Effector memory CD8-positive, alpha-beta T cell (primary cell): ENCODE measurements at regions not wholly inside any gene's neighbourhood (a gene's known extent, or its start where the extent isn't known, plus 50 kb on each side); places are given as distances from the start of the nearest gene placed in this dataset.

Source experiments
- ATAC-seq: fragments of 150-1000 bp; cut with Tn5 transposase; replicated peaks from 2 replicates; pipeline ENCODE4 v1.10.0; 2021; ENCODE audit warnings: mild to moderate bottlenecking, moderate library complexity
- DNase-seq, 3 experiments: peaks; one replicate each; pipeline ENCODE4 v3.0.0; 2021
- H3K27ac Mint-ChIP-seq, 2 donors: one replicate each; pipeline ENCODE4 v1.8.0; 2022; ENCODE audit warnings: mild to moderate bottlenecking in 2 of 2, mixed read lengths in 2 of 2, moderate library complexity in 2 of 2
- H3K27me3 Mint-ChIP-seq, 2 donors: one replicate each; pipeline ENCODE4 v1.8.0; 2022; ENCODE audit warnings: mixed read lengths in 2 of 2
- H3K36me3 Mint-ChIP-seq: one replicate; pipeline ENCODE4 v1.8.0; 2022; ENCODE audit warnings: mild to moderate bottlenecking, moderate library complexity, mixed read lengths; ENCODE audit not compliant: insufficient read depth
- H3K4me1 Mint-ChIP-seq, 2 donors: one replicate each; pipeline ENCODE4 v1.8.0; 2022; ENCODE audit warnings: low read depth in 2 of 2, mixed read lengths in 2 of 2
- H3K4me3 Mint-ChIP-seq, 2 donors: one replicate each; pipeline ENCODE4 v1.8.0; 2022; ENCODE audit warnings: mild to moderate bottlenecking in 2 of 2, mixed read lengths in 2 of 2, moderate library complexity in 2 of 2
- H3K9me3 Mint-ChIP-seq, 2 donors: one replicate each; pipeline ENCODE4 v1.8.0; 2022; ENCODE audit warnings: mixed read lengths in 2 of 2

- ATAC-seq (peak; percentile 60), DNase-seq (no peak)
- Mint-ChIP-seq H3K27me3 (no peaks in the 10 kb centered on the region), H3K4me3 (peak overlapping the region; percentile 57 to 76), H3K4me1 (peaks cover 22 to 41% of the 10 kb centered on the region in 2 donors), H3K36me3 (peaks cover 11% of the 10 kb centered on the region), H3K9me3 (peaks cover 2 to 6% of the 10 kb centered on the region in 2 donors), H3K27ac (peak overlapping the region; percentile 89 to 90)
Measured at GRCh38 chr2:181131584-181131983, 151.2 kb downstream of the UBE2E3 start.

DNA sequence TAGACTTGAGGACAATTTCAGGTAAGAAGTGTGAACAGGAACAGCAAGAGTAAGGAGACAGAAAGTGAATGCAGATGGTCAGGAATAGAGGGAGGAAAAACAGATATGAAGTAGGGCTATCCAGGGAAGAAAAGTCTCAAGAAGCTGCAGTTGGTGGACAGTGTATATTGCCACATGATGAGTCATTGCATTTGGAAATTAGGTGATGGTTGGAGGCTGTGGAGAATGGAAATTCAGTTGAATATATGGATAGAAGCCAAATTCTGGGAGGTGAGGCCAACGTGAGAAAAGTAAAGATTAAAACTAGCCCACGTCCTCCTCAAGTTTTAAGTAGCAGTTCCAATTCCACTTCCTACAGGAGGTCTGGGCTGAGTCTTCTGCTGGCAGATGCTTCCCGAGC, 158.4 kb downstream of the UBE2E3 start:
- no peak for DNase-seq
- H3K36me3 Mint-ChIP-seq = peaks cover 3% of the 10 kb centered on the region
- no peaks in the 10 kb centered on the region for H3K9me3 Mint-ChIP-seq
- H3K4me1 Mint-ChIP-seq = peaks cover 32 to 53% of the 10 kb centered on the region in 2 donors
- H3K27me3 Mint-ChIP-seq = no peaks in the 10 kb centered on the region
- H3K4me3 Mint-ChIP-seq = peak overlapping the region in 1 of 2 donors; percentile 55
- peak overlapping the region in 1 of 2 donors; percentile 94 for H3K27ac Mint-ChIP-seq
- ATAC-seq = no peak

DNA sequence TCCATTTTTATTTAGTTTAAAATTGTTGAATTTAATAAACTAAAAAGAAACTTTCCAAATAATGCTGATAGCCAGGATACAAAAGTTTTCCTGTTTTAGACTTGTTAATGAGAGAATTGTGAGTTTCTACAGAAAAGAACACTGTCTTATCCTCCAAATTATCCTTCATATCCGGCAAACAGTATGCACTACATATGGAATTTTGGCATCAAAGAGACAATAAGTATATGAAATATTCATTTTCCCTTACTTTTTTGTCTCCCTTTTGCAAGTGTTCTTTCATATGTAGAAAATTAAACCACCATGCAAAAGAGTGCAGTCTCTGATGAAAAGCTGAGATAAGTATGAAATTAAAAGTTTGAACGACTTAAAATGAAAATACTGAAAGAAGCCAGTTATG, 159.4 kb downstream of the UBE2E3 start:
- peak overlapping the region in 1 of 2 donors; percentile 94 for H3K27ac Mint-ChIP-seq
- DNase-seq = no peak

GRCh38 chr2:181140414-181140813, 160.0 kb downstream of the UBE2E3 start:
- Mint-ChIP-seq H3K36me3 (no peaks in the 10 kb centered on the region), H3K27ac (peak overlapping the region; percentile 91 to 94), H3K27me3 (no peaks in the 10 kb centered on the region), H3K4me1 (peaks cover 35 to 65% of the 10 kb centered on the region in 2 donors), H3K4me3 (peak overlapping the region; percentile 75 to 76), H3K9me3 (no peaks in the 10 kb centered on the region)
- ATAC-seq (peak; percentile 37), DNase-seq (no peak)

More for the DNA sequence above, 159.4 kb downstream of the UBE2E3 start:
- Mint-ChIP-seq H3K4me1 (peaks cover 35 to 60% of the 10 kb centered on the region in 2 donors), H3K9me3 (no peaks in the 10 kb centered on the region), H3K4me3 (peak overlapping the region in 1 of 2 donors; percentile 75), H3K27me3 (no peaks in the 10 kb centered on the region), H3K36me3 (no peaks in the 10 kb centered on the region)
- no peak for ATAC-seq

DNA sequence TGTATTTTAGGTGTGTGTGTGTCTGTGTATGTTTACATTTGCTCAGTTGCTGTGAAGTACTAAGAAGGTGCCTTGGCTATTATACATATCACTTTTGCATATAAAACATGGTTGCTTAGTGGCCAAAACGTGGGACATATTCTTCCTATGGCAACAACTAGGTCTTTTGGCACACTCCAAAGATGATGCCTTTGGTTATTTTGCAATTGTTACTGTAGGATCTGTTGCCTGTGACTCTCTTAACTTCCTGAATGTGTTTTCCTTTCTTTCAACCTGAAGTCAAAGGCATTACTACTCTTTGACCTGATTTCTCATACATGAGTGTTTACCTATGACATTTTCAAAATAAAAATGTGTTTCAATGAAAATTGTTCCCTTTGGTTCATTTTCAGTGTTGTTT, 160.5 kb downstream of the UBE2E3 start:
- H3K9me3 Mint-ChIP-seq = no peaks in the 10 kb centered on the region
- DNase-seq (no peak), ATAC-seq (no peak)
- H3K36me3 Mint-ChIP-seq = peaks cover under 1% of the 10 kb centered on the region
- H3K27ac Mint-ChIP-seq = peak overlapping the region; percentile 91 to 94
- peak overlapping the region; percentile 75 to 76 for H3K4me3 Mint-ChIP-seq
- peaks cover 35 to 67% of the 10 kb centered on the region in 2 donors for H3K4me1 Mint-ChIP-seq
- no peaks in the 10 kb centered on the region for H3K27me3 Mint-ChIP-seq

GRCh38 chr2:181141676-181142075, 161.3 kb downstream of the UBE2E3 start:
- Mint-ChIP-seq H3K27me3 (no peaks in the 10 kb centered on the region), H3K9me3 (no peaks in the 10 kb centered on the region), H3K4me1 (peaks cover 35 to 70% of the 10 kb centered on the region in 2 donors), H3K27ac (peak overlapping the region; percentile 91 to 94), H3K4me3 (peak overlapping the region; percentile 75 to 76), H3K36me3 (peaks cover 4% of the 10 kb centered on the region)
- DNase-seq (no peak), ATAC-seq (no peak)

DNA sequence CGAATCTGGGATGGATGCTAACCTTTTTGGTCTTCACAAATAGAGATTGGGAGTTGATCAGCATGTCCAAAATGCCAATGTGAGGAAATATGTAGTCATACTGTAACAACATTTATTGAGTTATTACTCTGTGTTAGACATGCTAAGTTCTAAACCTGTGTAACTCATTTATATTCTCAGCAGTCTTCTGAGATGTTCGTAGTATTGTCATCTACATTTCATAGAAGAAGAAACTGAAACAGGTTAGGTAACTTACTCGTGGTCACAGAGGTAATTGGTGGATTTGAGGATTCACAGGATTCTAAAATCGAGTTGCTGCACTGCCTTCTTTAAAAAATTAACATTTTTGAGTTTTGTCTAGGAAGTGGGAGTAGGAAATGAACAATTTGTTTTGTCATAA, 162.1 kb downstream of the UBE2E3 start:
- Mint-ChIP-seq H3K36me3 (peaks cover 4% of the 10 kb centered on the region), H3K4me3 (peak overlapping the region; percentile 75 to 76), H3K27ac (peak overlapping the region; percentile 91 to 94), H3K27me3 (no peaks in the 10 kb centered on the region), H3K4me1 (peaks cover 29 to 68% of the 10 kb centered on the region in 2 donors), H3K9me3 (no peaks in the 10 kb centered on the region)
- ATAC-seq = peak; percentile 37
- DNase-seq = no peak

DNA sequence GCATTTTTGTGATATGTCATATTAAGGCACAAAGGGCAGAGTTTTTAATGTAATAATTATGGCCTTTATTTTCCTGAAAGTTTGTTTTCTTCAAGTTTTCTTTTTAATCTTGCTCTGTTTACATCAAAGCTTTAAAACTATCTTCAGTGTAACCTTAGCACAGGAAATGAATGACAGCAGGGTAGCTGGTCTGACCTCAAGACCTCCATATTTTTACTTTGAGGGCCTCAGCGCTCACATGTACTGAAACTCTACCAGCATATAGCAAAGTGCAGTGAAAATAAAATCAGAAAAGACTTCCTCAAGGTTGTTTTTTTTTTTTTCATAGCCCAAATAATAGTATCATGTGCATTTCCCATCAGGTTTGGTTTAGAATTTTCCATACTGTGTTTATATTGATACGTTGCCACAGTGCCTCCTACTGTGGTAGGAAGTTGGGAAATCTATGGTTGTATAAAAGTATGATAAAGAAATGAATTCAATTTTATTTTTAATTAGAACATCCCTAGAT, 163.4 kb downstream of the UBE2E3 start:
- H3K36me3 Mint-ChIP-seq = peaks cover 4% of the 10 kb centered on the region
- DNase-seq = no peak
- no peaks in the 10 kb centered on the region for H3K27me3 Mint-ChIP-seq
- no peaks in the 10 kb centered on the region for H3K9me3 Mint-ChIP-seq
- ATAC-seq = peak; percentile 61
- peaks cover 27 to 74% of the 10 kb centered on the region in 2 donors for H3K4me1 Mint-ChIP-seq
- peak overlapping the region; percentile 8 to 75 for H3K4me3 Mint-ChIP-seq
- H3K27ac Mint-ChIP-seq = peak overlapping the region; percentile 57 to 94

DNA sequence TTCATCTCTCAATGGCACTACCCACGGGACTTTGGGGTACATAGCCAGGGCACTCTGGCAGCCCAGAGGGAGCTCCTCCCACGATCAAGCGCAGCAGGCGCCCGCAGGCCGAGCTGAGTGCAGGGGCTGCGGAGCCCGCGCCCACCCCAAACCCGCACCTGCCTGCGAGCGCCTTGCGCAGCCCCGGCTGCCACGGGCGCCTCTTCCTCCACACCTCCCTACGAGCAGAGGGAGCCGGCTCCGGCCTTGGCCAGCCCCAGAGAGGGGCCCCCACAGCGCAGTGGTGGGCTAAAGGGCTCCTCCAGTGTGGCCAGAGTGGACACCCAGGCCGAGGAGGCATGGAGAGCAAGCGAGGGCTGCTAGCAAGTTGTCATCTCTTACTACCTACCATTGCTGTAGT, 165.2 kb downstream of the UBE2E3 start:
- peaks cover 21 to 62% of the 10 kb centered on the region in 2 donors for H3K4me1 Mint-ChIP-seq
- H3K9me3 Mint-ChIP-seq = no peaks in the 10 kb centered on the region
- H3K4me3 Mint-ChIP-seq = peak overlapping the region; percentile 29 to 52
- peak overlapping the region; percentile 62 to 84 for H3K27ac Mint-ChIP-seq
- no peak for DNase-seq
- peaks cover 4% of the 10 kb centered on the region for H3K36me3 Mint-ChIP-seq
- H3K27me3 Mint-ChIP-seq = no peaks in the 10 kb centered on the region
- no peak for ATAC-seq

DNA sequence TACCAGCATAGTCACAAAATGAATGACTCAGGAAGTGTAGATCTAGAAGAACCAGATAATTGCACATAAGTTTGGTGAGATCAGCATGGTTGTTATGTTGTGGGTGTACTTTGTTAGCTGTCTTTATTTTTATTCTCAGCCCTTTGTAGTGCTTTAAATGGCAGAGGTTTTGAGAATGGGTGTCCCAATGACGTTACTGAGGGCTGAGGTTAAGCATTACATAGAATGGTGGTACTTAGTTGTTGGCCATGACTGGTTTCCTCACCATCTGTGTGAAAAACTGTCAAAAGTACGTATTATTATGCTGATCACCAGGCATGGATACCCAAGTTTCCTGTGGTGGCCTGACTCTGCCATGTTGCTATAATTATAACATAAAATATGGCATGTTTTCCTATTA, 165.8 kb downstream of the UBE2E3 start:
- Mint-ChIP-seq H3K27ac (peak overlapping the region; percentile 62 to 84), H3K4me3 (peak overlapping the region; percentile 29 to 52), H3K4me1 (peaks cover 19 to 58% of the 10 kb centered on the region in 2 donors), H3K9me3 (peaks cover under 1 to 2% of the 10 kb centered on the region in 2 donors), H3K27me3 (no peaks in the 10 kb centered on the region), H3K36me3 (peaks cover 4% of the 10 kb centered on the region)
- ATAC-seq = peak; percentile 76
- peak in 1 of 3 experiments; percentile 13 for DNase-seq

DNA sequence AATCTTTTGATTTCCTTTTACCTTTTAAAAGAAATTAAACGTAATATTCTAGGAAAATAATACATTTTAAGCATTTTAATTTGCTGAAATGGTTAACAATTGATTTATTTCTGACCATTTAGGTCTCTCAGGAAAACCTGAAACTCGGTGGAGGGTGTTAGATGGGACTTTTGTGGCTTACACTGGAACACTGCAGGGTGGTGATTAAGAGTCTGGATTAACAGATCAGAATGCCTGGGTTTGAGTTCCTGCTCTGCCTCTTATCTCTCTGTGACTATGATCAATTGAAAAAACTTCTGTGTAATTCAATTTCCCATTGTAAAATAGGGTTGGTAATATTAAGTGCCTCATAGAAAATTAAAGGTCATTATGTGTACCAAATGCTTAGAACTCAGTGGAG, 168.7 kb downstream of the UBE2E3 start:
- H3K27me3 Mint-ChIP-seq = no peaks in the 10 kb centered on the region
- H3K4me1 Mint-ChIP-seq = peaks cover 13 to 54% of the 10 kb centered on the region in 2 donors
- DNase-seq (no peak), ATAC-seq (no peak)
- H3K4me3 Mint-ChIP-seq = peak overlapping the region in 1 of 2 donors; percentile 49
- H3K27ac Mint-ChIP-seq = peak overlapping the region in 1 of 2 donors; percentile 8
- H3K9me3 Mint-ChIP-seq = peaks cover 2 to 5% of the 10 kb centered on the region in 2 donors
- peaks cover 4% of the 10 kb centered on the region for H3K36me3 Mint-ChIP-seq

DNA sequence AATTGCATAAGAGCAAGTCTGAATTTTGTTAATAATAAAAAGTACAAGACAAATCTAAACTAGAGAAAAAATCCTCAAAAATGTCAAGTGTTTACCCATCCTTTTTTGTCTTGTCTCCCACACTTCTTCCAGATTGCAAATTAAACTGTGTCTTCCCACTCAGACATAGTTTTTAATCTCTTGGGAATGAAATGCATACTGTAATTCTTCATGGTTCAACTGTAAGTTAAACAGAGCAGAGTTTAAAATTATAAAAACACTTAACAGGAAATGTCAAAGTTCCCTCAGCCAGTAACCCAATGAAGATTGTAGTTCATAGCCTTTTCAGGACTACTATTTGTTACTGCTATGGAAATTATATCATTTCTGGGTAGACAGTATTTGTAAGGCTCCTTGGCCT, 171.8 kb downstream of the UBE2E3 start:
- peaks cover 15 to 45% of the 10 kb centered on the region in 2 donors for H3K4me1 Mint-ChIP-seq
- peak overlapping the region in 1 of 2 donors; percentile 82 for H3K27ac Mint-ChIP-seq
- H3K4me3 Mint-ChIP-seq = peak overlapping the region in 1 of 2 donors; percentile 27
- peaks cover 4 to 12% of the 10 kb centered on the region in 2 donors for H3K9me3 Mint-ChIP-seq
- ATAC-seq (no peak), DNase-seq (no peak)
- no peaks in the 10 kb centered on the region for H3K27me3 Mint-ChIP-seq
- no peaks in the 10 kb centered on the region for H3K36me3 Mint-ChIP-seq

- H3K27ac Mint-ChIP-seq = peak overlapping the region in 1 of 2 donors; percentile 82
- no peaks in the 10 kb centered on the region for H3K27me3 Mint-ChIP-seq
- no peaks in the 10 kb centered on the region for H3K36me3 Mint-ChIP-seq
- no peak overlapping the region for H3K4me3 Mint-ChIP-seq
- H3K9me3 Mint-ChIP-seq = peaks cover 4 to 12% of the 10 kb centered on the region in 2 donors
- DNase-seq = no peak
- H3K4me1 Mint-ChIP-seq = peaks cover 15 to 43% of the 10 kb centered on the region in 2 donors
- no peak for ATAC-seq
Measured at GRCh38 chr2:181152701-181153100, 172.3 kb downstream of the UBE2E3 start.

- H3K4me3 Mint-ChIP-seq = no peak overlapping the region
Measured at GRCh38 chr2:181153886-181154285, 173.5 kb downstream of the UBE2E3 start.

More at GRCh38 chr2:181153886-181154285, 173.5 kb downstream of the UBE2E3 start:
- DNase-seq (no peak), ATAC-seq (no peak)
- H3K36me3 Mint-ChIP-seq = no peaks in the 10 kb centered on the region
- H3K27ac Mint-ChIP-seq = peak overlapping the region in 1 of 2 donors; percentile 82
- H3K4me1 Mint-ChIP-seq = peaks cover 15 to 41% of the 10 kb centered on the region in 2 donors
- peaks cover 4 to 12% of the 10 kb centered on the region in 2 donors for H3K9me3 Mint-ChIP-seq
- H3K27me3 Mint-ChIP-seq = no peaks in the 10 kb centered on the region
